HG02642 (cell line): ENCODE measurements at regions not wholly inside any gene's neighbourhood (a gene's known extent, or its start where the extent isn't known, plus 50 kb on each side); places are given as distances from the start of the nearest gene placed in this dataset.

Experiments used
- ATAC-seq: cut with Tn5 transposase; IDR thresholded peaks from one replicate; pipeline ENCODE4 v1.9.1; 2021; ENCODE audit warnings: mild to moderate bottlenecking; ENCODE audit not compliant: unreplicated experiment, poor library complexity

GRCh38 chr21:31395268-31395667, 51.2 kb upstream of the TIAM1 start:
- ATAC-seq: no peak

GRCh38 chr21:31394309-31394708, 50.2 kb upstream of the TIAM1 start:
- ATAC-seq: no peak
